ENCODE measurements at regions not wholly inside any gene's neighbourhood (a gene's known extent, or its start where the extent isn't known, plus 50 kb on each side); places are given as distances from the start of the nearest gene placed in this dataset.

DNA sequence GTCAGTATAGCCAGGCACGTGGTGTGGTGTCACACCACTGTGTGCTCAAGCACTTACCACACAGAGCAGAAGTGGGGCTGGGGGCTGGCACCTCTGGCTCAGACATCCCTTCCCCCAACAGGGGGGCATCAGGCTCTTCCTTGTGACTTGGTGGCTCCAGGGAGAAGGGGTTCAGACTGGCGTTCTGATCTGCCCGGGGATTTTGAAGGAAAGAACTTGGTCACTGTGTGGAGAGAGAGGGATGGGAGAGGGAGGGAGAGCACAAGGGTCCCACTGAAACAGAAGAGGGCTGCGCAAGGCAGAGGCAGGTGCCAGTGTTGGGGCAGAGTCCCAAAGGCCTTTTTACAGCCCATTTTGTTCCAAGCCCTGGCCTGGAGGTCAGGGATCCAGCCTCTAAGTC is 109.7 kb upstream of the ALDH1B1 start:
- no peak overlapping the region for H3K4me3 ChIP-seq
- H3K27me3 ChIP-seq (ENCODE audit: low read depth) = peaks cover 31% of the 10 kb centered on the region
- no peak overlapping the region for H3K27ac ChIP-seq (replicated peaks)
- H3K9me3 ChIP-seq (replicated peaks) = no peaks in the 10 kb centered on the region
- DNase-seq = no peak
- intact Hi-C loops (cut with micrococcal nuclease) = no loop called here
- no peaks in the 10 kb centered on the region for H3K36me3 ChIP-seq
- H3K4me1 ChIP-seq = no peaks in the 10 kb centered on the region
- TF ChIP-seq, protein P1, sequence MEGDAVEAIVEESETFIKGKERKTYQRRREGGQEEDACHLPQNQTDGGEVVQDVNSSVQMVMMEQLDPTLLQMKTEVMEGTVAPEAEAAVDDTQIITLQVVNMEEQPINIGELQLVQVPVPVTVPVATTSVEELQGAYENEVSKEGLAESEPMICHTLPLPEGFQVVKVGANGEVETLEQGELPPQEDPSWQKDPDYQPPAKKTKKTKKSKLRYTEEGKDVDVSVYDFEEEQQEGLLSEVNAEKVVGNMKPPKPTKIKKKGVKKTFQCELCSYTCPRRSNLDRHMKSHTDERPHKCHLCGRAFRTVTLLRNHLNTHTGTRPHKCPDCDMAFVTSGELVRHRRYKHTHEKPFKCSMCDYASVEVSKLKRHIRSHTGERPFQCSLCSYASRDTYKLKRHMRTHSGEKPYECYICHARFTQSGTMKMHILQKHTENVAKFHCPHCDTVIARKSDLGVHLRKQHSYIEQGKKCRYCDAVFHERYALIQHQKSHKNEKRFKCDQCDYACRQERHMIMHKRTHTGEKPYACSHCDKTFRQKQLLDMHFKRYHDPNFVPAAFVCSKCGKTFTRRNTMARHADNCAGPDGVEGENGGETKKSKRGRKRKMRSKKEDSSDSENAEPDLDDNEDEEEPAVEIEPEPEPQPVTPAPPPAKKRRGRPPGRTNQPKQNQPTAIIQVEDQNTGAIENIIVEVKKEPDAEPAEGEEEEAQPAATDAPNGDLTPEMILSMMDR (IDR thresholded peaks at IDR 0.05; ENCODE audit: borderline replicate concordance) = no peak

DNA sequence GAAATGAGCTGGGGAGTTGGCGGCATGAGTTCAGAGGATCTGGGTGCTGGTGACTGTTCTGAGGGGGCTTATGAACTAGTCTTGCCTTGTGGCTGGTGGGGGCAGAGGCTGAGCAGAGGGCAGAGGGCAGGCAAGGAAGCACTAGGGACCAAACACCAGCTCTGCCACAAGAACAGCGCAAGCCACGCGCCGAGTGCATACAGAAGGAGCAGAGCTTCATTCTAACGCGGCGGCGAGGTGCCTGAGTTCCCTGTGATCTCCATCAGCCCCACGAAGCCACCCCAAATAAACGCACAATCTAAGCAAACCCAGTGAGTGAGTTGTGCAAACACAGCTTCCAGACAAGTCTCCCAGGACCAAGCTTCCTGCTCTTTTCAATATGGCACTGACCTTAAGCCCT is 110.6 kb upstream of the ALDH1B1 start:
- Histone ChIP-seq H3K4me3 (no peak overlapping the region), H3K27me3 (ENCODE audit: low read depth) (peaks cover 30% of the 10 kb centered on the region), H3K4me1 (no peaks in the 10 kb centered on the region), H3K36me3 (no peaks in the 10 kb centered on the region), H3K27ac (replicated peaks) (no peak overlapping the region), H3K9me3 (replicated peaks) (no peaks in the 10 kb centered on the region)
- TF ChIP-seq, protein P1 (IDR thresholded peaks at IDR 0.05; ENCODE audit: borderline replicate concordance) = no peak
- intact Hi-C loops (cut with micrococcal nuclease) = no loop called here
- no peak for DNase-seq

DNA sequence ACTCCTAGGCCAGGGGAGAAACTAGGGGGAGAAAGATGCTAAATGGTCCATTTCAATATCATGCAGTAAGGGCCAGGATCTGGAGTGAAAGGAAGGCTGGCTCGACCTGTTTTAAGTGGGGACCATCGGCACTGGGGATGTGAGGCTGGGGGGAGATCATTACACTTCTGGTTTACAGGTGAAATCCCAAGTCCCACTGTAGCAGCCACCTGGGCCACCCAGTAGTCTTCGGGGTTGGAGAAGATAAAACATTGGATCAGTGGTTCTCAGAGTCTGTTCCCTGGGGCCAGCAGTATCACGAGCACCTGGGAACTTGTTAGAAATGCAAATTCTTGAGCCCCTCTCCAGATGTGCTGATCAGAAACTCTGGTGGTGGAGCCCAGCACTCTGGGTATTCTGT is 111.3 kb upstream of the ALDH1B1 start:
- H3K4me1 ChIP-seq = no peaks in the 10 kb centered on the region
- H3K9me3 ChIP-seq (replicated peaks) = no peaks in the 10 kb centered on the region
- no peak overlapping the region for H3K27ac ChIP-seq (replicated peaks)
- intact Hi-C loops (cut with micrococcal nuclease) = no loop called here
- DNase-seq = no peak
- H3K36me3 ChIP-seq = no peaks in the 10 kb centered on the region
- TF ChIP-seq, protein P1 (IDR thresholded peaks at IDR 0.05; ENCODE audit: borderline replicate concordance) = no peak
- H3K4me3 ChIP-seq = no peak overlapping the region
- peaks cover 27% of the 10 kb centered on the region for H3K27me3 ChIP-seq (ENCODE audit: low read depth)

DNA sequence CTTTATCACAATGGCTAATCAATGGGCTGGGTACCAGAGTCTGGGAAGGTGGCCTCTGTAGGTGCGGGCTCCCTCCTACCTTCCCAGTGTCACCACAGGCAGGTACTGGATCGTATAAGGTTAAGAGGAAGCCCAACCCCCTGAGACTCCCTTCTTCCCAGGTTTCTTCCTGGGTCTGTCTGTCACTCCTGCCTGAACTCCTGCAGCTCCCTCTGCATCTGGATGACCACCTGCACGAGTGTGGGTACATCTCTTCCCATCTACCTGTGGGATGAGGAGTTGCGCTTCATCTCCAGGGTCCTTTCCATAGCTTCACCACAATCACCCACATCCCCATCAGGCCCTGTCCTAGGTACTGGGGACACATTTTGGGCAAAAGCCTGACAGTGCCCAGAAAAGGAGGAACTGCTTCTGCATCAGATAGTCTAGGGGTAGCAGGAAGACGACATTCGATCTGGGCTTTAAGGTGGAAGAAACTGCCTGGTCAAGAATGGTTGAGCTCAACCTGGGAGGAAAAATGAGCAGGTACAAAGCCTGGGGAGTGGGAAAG is 112.2 kb upstream of the ALDH1B1 start:
- DNase-seq = no peak
- Histone ChIP-seq H3K36me3 (no peaks in the 10 kb centered on the region), H3K4me1 (no peaks in the 10 kb centered on the region), H3K9me3 (replicated peaks) (no peaks in the 10 kb centered on the region), H3K4me3 (no peak overlapping the region), H3K27ac (replicated peaks) (no peak overlapping the region), H3K27me3 (ENCODE audit: low read depth) (peaks cover 28% of the 10 kb centered on the region)
- intact Hi-C loops (cut with micrococcal nuclease) = no loop called here
- TF ChIP-seq, protein P1 (IDR thresholded peaks at IDR 0.05; ENCODE audit: borderline replicate concordance) = no peak

DNA sequence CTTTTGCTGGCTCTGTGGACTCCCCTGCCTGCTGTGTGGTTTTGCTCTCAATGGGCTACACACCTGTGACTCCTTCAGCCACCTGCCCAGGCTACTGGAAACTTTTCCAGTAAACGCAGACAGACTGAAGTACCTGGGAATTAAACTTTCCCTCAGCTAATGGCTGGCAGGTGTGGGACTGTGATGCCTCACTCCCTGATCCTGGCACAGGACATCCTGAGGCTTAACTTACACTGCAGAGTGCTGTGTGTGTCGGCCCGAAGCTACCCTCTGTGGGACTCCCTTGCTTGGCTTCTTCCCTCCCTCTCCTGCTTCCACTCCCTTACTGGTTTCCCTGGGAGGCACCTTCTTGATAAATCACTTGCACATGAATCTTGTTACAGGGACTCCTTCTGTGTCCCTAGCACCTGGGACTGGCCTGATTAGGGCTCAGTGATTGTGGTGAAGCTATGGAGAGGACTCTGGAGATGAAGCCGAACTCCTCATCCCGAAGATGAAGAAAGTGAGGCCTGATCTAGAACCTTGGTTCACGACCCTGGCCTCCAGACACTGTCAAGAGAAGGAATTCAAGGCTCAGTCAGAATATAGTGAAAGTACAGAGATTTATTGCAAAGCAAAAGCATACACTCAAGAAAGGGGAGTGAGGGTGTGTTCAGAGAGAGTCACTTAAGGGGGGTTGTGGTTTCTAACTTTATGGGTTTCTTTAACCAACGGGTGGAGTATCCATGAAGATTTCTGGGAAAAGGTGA is 113.4 kb upstream of the ALDH1B1 start:
- intact Hi-C loops (cut with micrococcal nuclease) = no loop called here
- no peak for DNase-seq
- Histone ChIP-seq H3K27ac (replicated peaks) (no peak overlapping the region), H3K4me3 (no peak overlapping the region), H3K9me3 (replicated peaks) (no peaks in the 10 kb centered on the region), H3K27me3 (ENCODE audit: low read depth) (peaks cover 28% of the 10 kb centered on the region), H3K4me1 (no peaks in the 10 kb centered on the region), H3K36me3 (no peaks in the 10 kb centered on the region)
- TF ChIP-seq, protein P1 (IDR thresholded peaks at IDR 0.05; ENCODE audit: borderline replicate concordance) = no peak

Data from left ventricle myocardium inferior (tissue), 1 donor.